Muscle of arm (tissue), 1 donor: ENCODE measurements at regions not wholly inside any gene's neighbourhood (a gene's known extent, or its start where the extent isn't known, plus 50 kb on each side); places are given as distances from the start of the nearest gene placed in this dataset.
"Not testable (repeated sequence)": the region's sequence is repeated elsewhere in the genome, so short reads cannot be mapped to it uniquely, and the experiment has no call there.

Experiments
- DNase-seq: peaks from one replicate; pipeline ENCODE4 v3.0.0-alpha.2; 2013

DNA sequence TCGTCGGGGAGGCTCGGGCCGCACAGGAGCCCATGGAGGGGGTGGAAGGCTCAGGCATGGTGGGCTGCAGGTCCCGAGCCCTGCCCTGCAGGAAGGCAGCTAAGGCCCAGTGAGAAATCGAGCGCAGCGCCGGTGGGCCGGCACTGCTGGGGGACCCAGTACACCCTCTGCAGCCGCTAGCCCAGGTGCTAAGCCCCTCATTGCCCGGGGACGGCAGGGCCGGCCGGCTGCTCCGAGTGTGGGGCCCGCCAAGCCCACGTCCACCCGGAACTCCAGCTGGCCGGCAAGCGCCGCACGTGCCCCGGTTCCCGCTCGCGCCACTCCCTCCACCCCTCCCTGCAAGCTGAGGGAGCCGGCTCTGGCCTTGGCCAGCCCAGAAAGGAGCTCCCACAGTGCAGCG lies 395.6 kb upstream of the MGMT start:
- DNase-seq: not testable (repeated sequence)

DNA sequence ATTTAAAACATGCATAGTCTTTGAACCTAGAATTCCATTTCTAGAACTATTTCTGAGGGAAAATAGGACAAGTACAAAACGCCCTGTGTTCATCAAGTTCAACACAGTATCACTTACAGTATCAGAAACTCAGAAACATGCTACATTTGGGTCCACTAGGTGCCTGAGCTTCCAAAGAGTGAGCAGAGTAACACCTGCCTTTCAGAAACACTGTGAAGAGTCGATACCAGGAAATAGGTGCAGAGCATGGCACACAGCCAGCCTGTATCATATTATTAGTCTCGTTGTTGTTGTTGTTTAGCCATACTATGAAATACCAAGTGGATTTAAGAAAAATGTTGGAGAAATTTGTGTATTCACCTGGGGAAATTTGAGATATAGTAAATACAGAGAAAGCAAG lies 392.1 kb upstream of the MGMT start:
- DNase-seq: no peak

DNA sequence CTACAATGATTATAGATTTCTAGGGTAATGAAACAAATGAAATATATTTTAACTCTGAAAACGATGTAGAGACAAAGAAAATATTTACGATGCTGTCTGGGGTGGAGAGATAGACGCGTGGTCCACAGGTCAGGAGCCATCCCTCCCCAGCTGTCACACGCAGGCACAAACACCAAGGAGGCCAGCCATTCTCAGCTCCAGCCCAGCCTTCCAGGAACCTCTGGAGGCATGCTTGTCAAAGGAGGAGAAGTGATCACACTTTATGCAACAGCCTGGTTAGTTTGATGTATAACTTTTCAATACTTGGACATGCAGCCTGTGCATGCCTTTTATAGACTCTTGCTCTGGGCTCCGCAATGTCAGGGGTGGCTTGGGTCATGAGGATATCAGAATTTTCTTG lies 391.5 kb upstream of the MGMT start:
- no peak for DNase-seq

DNA sequence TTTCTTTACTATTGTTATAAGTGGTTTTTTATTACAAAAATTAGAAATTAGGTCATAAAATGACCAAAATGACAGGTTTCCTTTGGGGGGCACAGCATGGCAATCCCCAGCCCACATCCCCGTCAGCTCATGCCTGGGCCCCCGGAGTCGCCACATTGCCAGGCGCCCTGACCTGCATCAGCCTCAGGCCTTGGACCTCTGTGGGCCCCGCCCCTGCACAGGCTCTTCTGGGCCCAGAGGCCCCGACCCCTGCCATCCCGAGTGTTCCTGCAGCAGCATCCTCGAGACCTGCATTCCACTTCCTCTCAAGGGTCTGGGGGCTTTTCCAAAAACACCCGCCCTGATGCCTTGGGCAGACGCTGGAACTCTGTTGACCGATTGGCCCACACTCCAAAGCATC lies 391.1 kb upstream of the MGMT start:
- no peak for DNase-seq

DNA sequence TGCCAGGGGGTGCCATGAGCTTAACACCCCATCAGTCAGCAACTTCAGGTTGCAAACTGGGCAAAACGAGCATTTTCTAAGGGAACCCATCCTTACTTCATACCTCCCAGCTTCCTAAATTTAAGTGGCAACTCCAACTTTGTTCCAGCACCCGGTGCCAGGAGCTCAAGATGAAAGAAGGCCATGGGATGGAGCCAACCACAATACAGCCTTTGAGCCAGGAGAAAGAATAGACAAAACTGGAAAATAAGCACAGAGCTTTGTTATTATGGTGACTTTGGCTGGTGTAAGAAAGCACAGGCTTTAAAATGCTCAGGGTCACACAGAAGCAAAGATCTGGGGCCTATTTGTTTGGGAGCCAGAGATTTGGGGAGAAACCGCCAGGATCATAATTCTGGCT lies 388.7 kb upstream of the MGMT start:
- no peak for DNase-seq

DNA sequence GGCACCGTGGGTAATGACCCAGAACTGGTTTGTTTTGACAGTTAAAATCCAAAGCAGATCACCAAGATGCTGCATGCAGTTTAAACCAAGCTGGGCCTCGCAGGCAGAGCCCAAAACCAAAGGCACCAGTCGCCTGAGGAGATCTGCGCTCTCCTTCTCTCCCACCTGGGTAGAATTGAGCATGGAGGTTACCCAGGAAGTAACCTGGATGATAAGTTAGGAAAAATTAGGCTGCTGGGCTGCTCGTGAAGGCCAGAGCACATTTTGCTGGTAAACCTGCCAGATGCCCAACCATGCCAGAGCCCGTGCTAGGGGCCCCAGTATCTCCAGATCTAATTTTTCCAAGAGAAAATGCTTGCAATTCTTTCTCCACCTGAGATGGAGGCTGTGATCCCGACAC lies 388.3 kb upstream of the MGMT start:
- no peak for DNase-seq

DNA sequence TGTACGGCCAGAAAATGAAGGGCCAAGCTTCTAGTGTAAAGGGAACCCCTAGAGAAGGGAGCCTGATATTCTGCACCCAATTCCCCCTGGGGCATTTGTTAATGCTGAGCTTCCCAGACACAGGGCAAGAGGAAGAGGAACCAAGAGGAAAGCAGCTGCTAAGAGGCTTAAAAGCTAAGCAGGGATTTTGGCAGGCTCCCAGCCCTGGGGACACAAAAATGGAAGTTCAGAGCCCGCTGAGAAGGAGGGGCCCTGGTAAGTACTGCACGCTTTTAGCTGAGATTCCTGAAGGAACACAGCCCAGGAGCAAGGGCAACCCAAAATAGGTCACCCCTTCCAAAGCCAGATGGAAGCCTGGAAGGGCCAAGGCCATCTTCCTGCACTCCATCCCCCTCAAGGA lies 387.3 kb upstream of the MGMT start:
- DNase-seq: no peak

DNA sequence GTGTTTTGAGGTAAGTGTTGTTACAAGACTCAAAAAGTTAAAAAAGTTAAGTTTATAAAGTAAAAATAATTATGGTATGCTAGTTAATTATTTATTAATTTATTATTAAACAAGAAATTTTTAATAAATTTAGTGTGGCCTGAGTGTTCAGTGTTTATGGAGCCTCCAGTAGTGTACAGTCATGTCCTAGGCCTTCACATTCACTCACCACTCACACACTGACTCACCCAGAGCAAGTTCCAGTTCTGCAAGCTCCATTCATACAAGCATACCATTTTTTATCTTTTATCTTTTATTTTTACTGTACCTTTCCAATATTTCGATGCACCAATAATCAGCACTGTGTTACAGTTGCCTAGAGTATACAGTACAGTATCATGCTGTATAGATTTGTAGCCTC lies 381.2 kb upstream of the MGMT start:
- DNase-seq: no peak

DNA sequence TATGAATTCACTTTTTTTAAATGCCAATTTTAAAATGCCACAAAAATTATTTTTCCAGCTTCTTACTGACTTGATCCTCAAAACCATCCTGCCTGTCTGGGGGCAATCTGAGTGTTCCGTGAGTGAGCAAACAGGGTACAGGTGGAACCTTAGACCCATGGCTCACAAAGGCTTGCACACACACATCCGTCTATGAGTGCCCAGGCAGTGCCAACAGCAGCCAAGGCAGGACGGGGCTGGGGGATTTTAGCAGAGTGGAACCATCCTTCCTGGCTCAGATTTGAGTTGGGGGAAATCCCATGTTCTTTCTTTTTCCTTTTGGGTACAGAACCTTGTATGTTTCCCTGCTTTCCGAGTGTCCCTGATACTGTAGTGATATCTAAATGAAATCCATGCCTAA lies 377.7 kb upstream of the MGMT start:
- DNase-seq: no peak

DNA sequence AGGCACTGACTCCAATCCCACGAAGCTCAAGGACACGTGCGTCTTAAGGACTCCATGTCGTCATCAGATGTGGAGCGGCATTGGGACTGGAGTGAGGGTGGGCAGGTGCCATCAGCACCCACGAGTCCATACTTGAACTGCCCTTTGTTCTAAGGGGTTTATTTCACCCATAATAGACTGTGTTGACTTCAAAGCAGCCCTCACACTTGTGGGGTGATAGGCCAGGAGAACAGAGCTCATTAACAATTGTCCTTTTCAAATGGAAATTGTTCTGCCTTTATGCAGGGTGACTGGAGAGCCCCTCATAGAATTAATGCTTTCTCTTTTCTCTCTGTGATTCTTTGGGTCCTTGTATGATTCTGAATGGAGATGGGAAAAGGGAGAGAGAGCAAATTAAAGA lies 376.9 kb upstream of the MGMT start:
- DNase-seq: no peak

DNA sequence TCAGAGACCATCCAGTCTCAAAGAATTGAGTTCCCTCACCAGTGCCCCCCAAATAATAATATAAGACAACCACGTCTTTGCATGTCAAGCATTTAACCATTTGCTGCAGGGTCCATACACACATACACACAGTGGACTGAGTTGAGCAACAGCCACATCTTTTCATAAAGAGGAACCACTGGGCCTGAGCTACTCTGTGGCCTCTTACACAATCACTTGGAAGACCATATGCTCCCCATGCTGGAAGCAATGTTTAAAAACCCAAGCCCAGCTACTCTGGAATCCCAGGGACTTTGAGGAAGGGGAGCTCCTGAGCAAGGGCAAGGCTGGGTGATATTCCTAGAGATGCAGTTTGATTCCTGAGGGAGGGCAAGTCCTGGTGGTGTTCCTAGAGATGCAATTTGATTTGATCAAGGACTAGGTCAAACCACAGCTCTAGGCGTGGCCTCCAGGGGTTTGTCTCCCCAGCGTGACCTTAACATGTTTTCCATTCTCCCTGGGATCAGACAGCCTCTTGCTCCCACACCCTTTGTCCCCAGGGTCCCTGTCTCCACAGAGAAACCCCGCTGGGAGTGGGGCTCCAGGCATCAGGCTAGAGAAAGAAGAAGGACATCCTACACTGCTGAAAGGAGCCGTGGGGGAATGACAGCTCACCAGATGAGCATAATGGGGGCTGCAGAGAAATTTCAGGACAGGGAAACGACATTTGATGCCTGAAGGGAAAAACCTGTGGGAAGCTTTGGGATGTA lies 376.2 kb upstream of the MGMT start:
- no peak for DNase-seq

DNA sequence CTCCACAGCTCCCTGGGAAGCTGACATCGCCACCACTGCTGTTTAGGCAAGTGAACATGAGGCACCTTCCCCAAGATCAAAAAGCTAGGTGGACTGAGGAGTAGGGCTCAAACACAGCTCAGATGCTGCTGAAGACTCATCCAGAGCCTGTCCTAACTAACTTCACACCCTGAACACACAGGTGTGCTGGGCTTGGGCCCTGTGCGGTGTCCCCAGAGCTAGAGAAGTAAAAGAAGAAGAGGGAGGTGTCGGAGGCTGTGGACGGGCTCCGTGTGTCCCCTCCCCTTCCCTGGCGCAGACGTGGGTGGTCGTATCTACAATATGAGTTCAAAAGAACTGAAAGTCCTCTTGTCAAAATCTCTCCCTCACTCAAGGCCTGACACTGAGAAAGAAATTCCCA lies 373.4 kb upstream of the MGMT start:
- DNase-seq: no peak

DNA sequence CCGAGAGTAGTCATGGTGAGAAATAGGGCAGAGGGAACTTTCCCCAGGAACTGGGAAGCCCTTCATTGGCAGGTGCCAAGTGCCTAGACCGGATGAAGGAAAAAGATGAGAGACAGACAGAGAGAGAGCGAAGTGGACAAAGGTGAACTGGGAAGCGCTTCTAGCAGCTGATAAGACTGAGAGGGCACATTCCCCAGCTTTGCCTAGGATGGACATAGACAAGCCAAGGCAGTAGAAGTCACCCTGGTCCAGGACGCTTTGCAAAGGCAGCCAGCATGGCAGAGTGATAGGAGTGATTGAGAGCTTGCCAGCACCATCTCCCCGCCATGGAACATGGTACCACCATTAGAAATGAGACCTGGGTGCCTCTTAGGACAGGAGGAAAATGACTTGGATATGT lies 372.8 kb upstream of the MGMT start:
- no peak for DNase-seq

DNA sequence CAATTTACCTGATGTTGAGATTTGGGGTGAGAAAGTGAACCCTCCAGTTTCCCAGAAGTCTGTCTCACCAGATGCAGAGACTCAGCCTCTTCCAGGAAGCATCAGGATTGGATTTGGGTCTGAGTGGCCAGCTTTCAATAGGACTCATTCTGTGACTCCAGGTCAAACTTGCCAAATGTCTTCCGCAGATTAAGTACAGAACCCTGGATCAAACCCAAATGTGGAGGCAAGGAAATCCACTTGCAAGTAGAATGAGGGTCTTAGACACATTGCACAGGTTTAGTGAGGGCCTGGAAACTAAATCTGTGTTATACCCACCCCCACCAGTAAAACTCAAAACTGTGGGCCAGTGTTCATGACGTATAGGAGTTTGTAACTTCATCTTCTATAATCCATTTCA lies 372.2 kb upstream of the MGMT start:
- no peak for DNase-seq

DNA sequence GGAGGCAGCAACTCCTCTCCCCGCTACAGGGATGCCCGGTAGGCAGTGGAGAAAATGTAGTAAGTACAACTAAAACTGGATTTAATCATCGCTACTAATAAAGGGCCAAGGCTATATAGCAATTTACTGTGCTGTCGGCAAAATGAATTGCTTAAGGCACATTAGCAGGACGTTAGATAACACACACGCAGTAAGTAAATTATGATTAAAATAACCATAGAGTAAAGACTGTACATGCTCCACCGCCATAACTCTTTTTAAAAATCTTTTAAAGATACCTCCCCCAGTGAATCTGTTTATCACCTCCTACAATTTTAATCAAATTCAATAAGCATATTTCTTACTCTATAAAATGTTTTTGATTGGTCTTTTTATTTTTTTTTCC lies 371.4 kb upstream of the MGMT start:
- no peak for DNase-seq

DNA sequence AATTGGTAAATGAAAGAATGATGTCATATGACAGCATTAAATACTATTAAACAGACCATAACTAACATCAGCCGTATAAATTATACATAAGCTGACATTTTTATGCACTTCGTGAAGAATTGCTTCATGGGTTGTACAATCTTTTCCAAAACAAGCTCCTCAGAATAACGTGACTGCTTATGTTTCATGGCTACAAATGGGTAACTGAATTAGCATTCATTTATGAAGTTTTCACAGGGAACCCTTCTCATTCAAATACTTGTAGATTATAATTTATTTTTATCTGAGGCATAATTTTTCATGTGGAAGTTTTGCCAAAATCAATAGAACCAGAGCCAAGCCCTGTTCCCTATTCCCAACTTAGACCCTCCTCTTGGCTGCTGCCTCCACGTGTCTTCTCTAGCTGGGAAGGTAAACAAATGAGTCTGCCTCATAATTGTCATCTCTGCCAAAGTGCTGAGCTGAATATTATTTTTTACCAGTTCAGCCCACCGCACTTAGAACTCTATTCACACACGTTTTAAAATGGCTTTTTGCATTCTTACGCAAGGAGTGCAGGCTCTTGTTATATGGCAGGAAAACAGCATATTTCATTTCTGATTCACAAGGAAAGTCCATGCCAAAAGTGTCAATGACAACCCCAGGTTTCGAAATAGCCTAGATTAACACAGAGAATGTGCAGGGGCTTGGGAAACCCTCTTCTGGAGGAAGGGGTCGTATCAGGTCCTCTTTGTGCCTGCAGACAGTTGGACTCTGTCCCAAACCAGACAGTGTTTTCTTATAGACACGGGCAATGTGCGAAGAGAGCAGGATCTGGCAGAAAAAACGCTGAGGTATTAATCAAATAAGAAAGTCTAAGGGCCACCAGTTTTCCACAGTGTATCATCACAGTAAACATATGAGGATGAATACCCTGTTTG lies 370.7 kb upstream of the MGMT start:
- DNase-seq: peak; percentile 74

DNA sequence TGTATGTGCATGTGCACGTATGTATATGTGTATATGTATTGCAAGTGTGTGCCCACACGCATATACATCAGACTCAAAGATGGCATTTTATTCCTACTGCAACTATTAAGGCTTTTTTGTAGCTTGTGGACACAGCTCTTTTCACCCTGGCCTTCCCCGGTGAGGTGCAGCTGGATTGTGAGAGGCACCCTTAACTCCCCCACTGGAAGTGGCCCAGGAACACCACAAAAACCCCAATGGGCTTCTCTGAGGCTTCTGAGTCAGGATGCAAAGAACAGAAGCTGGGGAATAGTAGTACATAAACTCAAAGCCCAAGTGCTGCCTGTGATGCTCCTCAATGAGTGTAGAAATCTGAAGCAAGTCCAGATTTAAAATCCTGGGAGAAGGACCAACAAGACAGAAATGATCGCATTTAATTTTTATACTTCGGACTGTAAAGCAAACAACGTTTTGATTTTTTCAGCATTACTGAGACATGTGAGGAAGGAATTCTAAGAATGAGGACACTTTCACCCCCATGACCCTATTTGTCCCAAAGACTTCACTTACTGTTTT lies 369.2 kb upstream of the MGMT start:
- DNase-seq: peak; percentile 34

DNA sequence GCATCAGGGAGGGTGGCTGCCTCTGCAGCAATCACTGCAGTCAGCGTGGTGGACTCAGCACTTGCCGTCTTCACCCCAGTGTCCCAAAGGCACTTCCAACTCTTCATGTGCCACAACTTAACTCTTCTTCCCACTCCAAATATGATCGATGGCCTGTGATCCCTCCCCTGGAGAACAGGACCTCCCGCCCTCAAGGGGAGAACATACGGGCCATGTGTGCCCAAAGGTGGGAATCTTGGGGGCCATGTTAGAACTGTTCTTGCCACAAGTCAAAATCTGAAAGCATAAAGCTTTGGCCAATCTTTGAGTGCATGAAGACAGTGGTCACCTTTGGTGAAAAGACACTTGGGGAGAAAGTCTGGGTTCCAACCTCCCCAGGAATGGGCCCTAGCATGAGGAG lies 368.5 kb upstream of the MGMT start:
- no peak for DNase-seq

DNA sequence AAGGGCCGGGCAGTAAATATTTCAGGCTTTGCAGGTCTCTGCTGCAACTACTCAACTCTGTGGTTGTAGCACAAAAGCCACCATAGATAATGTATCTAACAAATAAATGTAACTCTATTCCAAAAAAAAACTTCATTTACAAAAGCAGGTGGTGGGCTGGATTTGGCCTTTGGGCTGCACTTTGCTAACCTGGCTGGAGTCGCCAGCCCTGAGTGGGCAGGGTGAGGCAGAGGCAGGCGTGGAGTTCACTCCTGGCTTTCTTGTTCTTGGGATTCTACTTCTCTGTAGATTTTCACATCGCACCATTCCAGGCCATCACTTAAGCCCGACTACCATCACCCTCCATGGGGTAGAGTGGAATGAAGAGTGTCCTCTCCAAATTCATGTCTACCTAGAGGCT lies 367.6 kb upstream of the MGMT start:
- no peak for DNase-seq

DNA sequence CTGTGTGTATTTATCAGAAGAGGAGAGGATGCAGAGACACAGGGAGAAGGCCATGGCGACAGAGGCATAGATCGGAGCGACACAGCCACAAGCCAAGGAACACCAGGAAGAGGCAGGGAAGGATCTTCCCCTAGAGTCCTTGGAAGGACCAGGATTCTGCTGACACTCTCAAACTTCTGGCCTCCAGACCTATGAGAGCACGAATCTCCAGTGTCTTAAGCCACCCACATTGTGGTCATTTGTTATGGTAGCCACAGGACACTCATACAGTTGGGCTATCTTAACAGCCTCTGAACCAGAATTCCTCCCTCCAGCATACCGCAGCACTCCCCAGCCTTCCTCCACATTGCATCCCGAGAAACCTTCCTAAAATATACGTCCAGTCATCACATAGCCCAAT lies 367.0 kb upstream of the MGMT start:
- no peak for DNase-seq

DNA sequence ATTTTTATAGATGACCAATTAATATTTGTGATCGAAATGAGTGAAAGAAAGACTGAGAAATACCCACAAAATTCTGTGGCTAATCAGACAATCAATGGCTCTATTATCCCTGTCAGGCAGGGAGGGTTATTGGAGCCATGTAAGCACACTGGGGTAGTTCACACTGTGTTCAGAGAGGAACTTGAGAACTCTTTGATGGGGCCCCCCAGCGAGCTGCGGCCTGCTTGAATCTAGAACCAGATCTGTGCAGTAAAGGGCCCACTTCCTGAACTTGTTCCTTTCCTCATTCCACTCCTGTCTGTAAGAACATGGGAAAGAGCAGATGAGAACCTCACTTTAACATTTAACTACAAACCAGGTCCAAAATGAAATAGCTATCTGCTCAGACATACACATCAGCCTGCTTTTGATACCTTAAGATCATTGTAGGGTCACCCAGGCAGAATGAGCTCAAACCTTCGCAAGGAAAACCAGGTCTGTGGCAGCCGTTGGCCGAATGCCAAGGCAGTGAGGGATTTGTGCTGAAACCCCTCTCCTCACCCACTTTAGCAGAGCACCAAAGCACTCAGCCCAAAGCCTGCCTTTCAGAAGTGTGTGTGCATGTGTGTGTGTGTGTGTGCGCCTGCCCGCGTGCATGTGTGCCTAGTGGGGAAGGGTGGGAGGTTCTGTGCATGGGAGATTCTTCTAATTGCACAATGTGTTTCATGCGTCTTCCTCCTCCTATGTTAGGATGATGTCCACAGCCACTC lies 365.6 kb upstream of the MGMT start:
- no peak for DNase-seq

DNA sequence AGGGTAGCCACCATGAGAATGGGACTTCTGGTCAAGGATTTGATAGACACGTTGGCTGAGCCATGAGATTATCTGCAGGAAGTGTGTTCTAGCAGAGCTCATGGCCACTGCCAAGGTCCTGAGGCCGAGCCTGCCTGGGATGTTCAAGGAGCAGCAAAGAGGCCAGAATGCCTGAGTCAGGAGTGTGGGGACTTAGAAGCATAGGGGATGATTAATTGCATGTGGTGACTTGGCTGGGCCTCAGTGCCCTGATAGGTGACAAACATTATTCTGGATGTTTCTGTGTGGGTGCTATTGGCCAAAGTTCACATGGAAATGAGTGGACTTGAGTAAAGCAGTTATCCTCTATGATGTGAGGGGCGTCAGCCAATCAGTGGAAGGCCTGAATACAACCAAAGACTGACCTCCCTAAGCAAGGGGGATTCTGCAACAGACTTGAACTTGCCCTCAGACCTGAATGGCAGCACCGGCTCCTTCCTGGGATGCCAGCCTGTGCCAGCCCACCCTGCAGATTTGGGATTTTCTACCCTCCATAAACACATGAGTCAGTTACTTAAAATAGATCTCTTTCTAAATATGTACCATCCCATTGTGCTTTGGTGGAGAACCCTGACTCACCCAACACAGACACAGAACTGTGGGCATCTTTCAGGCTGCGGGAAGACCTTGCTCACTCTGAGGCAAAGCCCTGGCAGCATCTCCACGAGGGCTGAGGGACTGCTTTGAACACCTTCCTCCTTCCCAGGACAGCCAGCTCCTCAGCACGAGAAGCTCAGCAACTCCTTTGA lies 363.9 kb upstream of the MGMT start:
- no peak for DNase-seq
